HG03378 (cell line): ENCODE measurements at regions not wholly inside any gene's neighbourhood (a gene's known extent, or its start where the extent isn't known, plus 50 kb on each side); places are given as distances from the start of the nearest gene placed in this dataset.

Source experiments
- ATAC-seq: cut with Tn5 transposase; IDR thresholded peaks from one replicate; pipeline ENCODE4 v1.9.1; 2021; ENCODE audit warnings: mild to moderate bottlenecking, moderate library complexity; ENCODE audit not compliant: unreplicated experiment

- no peak for ATAC-seq
These were observed 441.8 kb downstream of the LRATD1 start for GRCh38 chr2:15074319-15074718.

- no peak for ATAC-seq
These were observed 442.5 kb downstream of the LRATD1 start for GRCh38 chr2:15074751-15075700.

- no peak for ATAC-seq
These were observed 444.2 kb downstream of the LRATD1 start for GRCh38 chr2:15076668-15077067.

GRCh38 chr2:15081356-15081755 is 448.8 kb downstream of the LRATD1 start:
- ATAC-seq: no peak

- ATAC-seq: no peak
These were observed 449.9 kb downstream of the LRATD1 start for GRCh38 chr2:15082105-15083058.

- ATAC-seq: no peak
These were observed 452.4 kb downstream of the LRATD1 start for GRCh38 chr2:15084826-15085489.

GRCh38 chr2:15092181-15092580 is 459.7 kb downstream of the LRATD1 start:
- no peak for ATAC-seq

- no peak for ATAC-seq
These were observed 460.2 kb downstream of the LRATD1 start for GRCh38 chr2:15092691-15093090.

- no peak for ATAC-seq
These were observed 461.6 kb downstream of the LRATD1 start for GRCh38 chr2:15094161-15094560.

- ATAC-seq: no peak
These were observed 464.3 kb downstream of the NBAS start for GRCh38 chr2:15096873-15097272.

- ATAC-seq: no peak
These were observed 454.0 kb downstream of the NBAS start for GRCh38 chr2:15107137-15107536.

- ATAC-seq: no peak
These were observed 449.4 kb downstream of the NBAS start for GRCh38 chr2:15111718-15112117.

GRCh38 chr2:15112216-15112615 is 448.9 kb downstream of the NBAS start:
- ATAC-seq: no peak

GRCh38 chr2:15115776-15116175 is 445.4 kb downstream of the NBAS start:
- ATAC-seq: no peak

GRCh38 chr2:15116830-15117229 is 444.3 kb downstream of the NBAS start:
- no peak for ATAC-seq
